HepG2 (cell line): ENCODE measurements at regions not wholly inside any gene's neighbourhood (a gene's known extent, or its start where the extent isn't known, plus 50 kb on each side); places are given as distances from the start of the nearest gene placed in this dataset.
A peak's percentile ranks its signal among the peaks of the same experiment; 100 is the strongest.

ENCODE experiments used
- ATRX ChIP-seq: sonication (generic); formaldehyde crosslinking; IDR thresholded peaks from 2 replicates; pipeline ENCODE4 v1.4.0; 2020; ENCODE audit warnings: missing genetic modification reagents, borderline replicate concordance
- HDAC6 ChIP-seq: fragments of 200-600 bp; sonication (generic); IDR thresholded peaks from 2 replicates; pipeline ENCODE4 v1.7.0; 2017; ENCODE audit warnings: mild to moderate bottlenecking, antibody characterized with exemption, low read length, low read depth
- IRF2 ChIP-seq: IDR thresholded peaks from 2 replicates; pipeline ENCODE4 v1.6.1; 2018; ENCODE audit warnings: missing genetic modification reagents, missing compliant biosample characterization
- SRSF4 ChIP-seq: fragments of 200-400 bp; formaldehyde crosslinking; IDR thresholded peaks from one replicate; pipeline ENCODE4 v1.6.1; 2018; ENCODE audit warnings: mild to moderate bottlenecking, low read depth, low read length, moderate library complexity; ENCODE audit not compliant: poor library complexity, severe bottlenecking
- TCF12 ChIP-seq, 2 experiments: fragments of 450-650 bp in 1 of 2; sonication (generic) in 1 of 2; formaldehyde crosslinking in 1 of 2; IDR thresholded peaks; 2 replicates each; pipeline versions ENCODE4 v1.6.1 to v1.8.0; 2017 to 2022; ENCODE audit warnings: antibody characterized with exemption in 1 of 2, mild to moderate bottlenecking in 1 of 2, missing genetic modification reagents in 1 of 2, moderate library complexity in 1 of 2
- TGIF2 ChIP-seq: IDR thresholded peaks from 2 replicates; pipeline ENCODE4 v1.6.1; 2016; ENCODE audit warnings: control low read depth, missing compliant biosample characterization
- WIZ ChIP-seq: sonication (generic); formaldehyde crosslinking; IDR thresholded peaks from 2 replicates; pipeline ENCODE4 v1.5.1; 2020; ENCODE audit warnings: mild to moderate bottlenecking, missing genetic modification reagents
- XBP1 ChIP-seq: sonication (generic); formaldehyde crosslinking; IDR thresholded peaks from 2 replicates; pipeline ENCODE4 v1.5.0; 2020; ENCODE audit warnings: missing genetic modification reagents
- YEATS4 ChIP-seq: sonication (generic); formaldehyde crosslinking; IDR thresholded peaks from 2 replicates; pipeline ENCODE4 v1.4.0; 2020; ENCODE audit warnings: missing genetic modification reagents, borderline replicate concordance
- ZFP82 ChIP-seq: sonication (generic); formaldehyde crosslinking; IDR thresholded peaks from 2 replicates; pipeline ENCODE4 v1.5.1; 2020; ENCODE audit warnings: mild to moderate bottlenecking, missing genetic modification reagents, borderline replicate concordance
- ZNF160 ChIP-seq: sonication (generic); formaldehyde crosslinking; IDR thresholded peaks from 2 replicates; pipeline ENCODE4 v1.8.0; 2022; ENCODE audit warnings: mild to moderate bottlenecking, inconsistent platforms, missing genetic modification reagents
- ZNF230 ChIP-seq: sonication (generic); formaldehyde crosslinking; IDR thresholded peaks from 2 replicates; pipeline ENCODE4 v1.4.0; 2020; ENCODE audit warnings: mild to moderate bottlenecking, missing genetic modification reagents
- ZNF496 ChIP-seq: sonication (generic); formaldehyde crosslinking; IDR thresholded peaks from 2 replicates; pipeline ENCODE4 v1.8.1; 2023; ENCODE audit warnings: mild to moderate bottlenecking, moderate library complexity, missing genetic modification reagents; ENCODE audit not compliant: insufficient replicate concordance
- ZNF687 ChIP-seq: sonication (generic); formaldehyde crosslinking; IDR thresholded peaks from 2 replicates; pipeline ENCODE4 v1.5.1; 2020; ENCODE audit warnings: mild to moderate bottlenecking, missing genetic modification reagents, moderate library complexity
- ZNF777 ChIP-seq: sonication (generic); formaldehyde crosslinking; IDR thresholded peaks from 2 replicates; pipeline ENCODE4 v1.4.0; 2020; ENCODE audit warnings: missing genetic modification reagents
- ZNF839 ChIP-seq: sonication (generic); formaldehyde crosslinking; IDR thresholded peaks from 2 replicates; pipeline ENCODE4 v1.4.0; 2020; ENCODE audit warnings: missing genetic modification reagents, mild to moderate bottlenecking, borderline replicate concordance
- TF ChIP-seq, protein P1 (sequence below): sonication (generic); IDR thresholded peaks from 2 replicates; pipeline ENCODE4 v1.6.1; 2016; ENCODE audit warnings: low read depth, borderline replicate concordance
- TF ChIP-seq, protein P2 (sequence below): sonication (generic); formaldehyde crosslinking; IDR thresholded peaks from 2 replicates; pipeline ENCODE4 v1.8.0; 2022; ENCODE audit warnings: mild to moderate bottlenecking, missing genetic modification reagents; ENCODE audit not compliant: insufficient replicate concordance
- TF ChIP-seq, protein P3 (sequence below): sonication (generic); formaldehyde crosslinking; IDR thresholded peaks from 2 replicates; pipeline ENCODE4 v1.8.0; 2022; ENCODE audit warnings: mild to moderate bottlenecking, missing genetic modification reagents
- TF ChIP-seq, protein P4 (sequence below): sonication (generic); formaldehyde crosslinking; IDR thresholded peaks from 2 replicates; pipeline ENCODE4 v1.5.0; 2020; ENCODE audit warnings: missing genetic modification reagents

- TF ChIP-seq XBP1 (no peak), TGIF2 (no peak), ZNF839 (CRISPR knock-in tag) (no peak), ZNF687 (CRISPR knock-in tag) (peak; percentile 51), YEATS4 (CRISPR knock-in tag) (0 out of 2 replicates have a peak, but pooled peaks have one; percentile 19), SRSF4 (no peak), ZFP82 (CRISPR knock-in tag) (no peak), WIZ (CRISPR knock-in tag) (no peak), ATRX (CRISPR knock-in tag) (no peak), HDAC6 (no peak), ZNF496 (CRISPR knock-in tag) (no peak), ZNF777 (CRISPR knock-in tag) (peak; percentile 18), IRF2 (no peak), ZNF230 (CRISPR knock-in tag) (no peak), TCF12 (IDR thresholded peaks at IDR 0.05) (no peak), TCF12 (CRISPR knock-in tag; IDR thresholded peaks at IDR 0.05) (no peak), ZNF160 (no peak)
- TF ChIP-seq, protein P1, sequence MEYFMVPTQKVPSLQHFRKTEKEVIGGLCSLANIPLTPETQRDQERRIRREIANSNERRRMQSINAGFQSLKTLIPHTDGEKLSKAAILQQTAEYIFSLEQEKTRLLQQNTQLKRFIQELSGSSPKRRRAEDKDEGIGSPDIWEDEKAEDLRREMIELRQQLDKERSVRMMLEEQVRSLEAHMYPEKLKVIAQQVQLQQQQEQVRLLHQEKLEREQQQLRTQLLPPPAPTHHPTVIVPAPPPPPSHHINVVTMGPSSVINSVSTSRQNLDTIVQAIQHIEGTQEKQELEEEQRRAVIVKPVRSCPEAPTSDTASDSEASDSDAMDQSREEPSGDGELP: peak; percentile 42; the same call in 1 of the 2 replicates
- TF ChIP-seq, protein P2, sequence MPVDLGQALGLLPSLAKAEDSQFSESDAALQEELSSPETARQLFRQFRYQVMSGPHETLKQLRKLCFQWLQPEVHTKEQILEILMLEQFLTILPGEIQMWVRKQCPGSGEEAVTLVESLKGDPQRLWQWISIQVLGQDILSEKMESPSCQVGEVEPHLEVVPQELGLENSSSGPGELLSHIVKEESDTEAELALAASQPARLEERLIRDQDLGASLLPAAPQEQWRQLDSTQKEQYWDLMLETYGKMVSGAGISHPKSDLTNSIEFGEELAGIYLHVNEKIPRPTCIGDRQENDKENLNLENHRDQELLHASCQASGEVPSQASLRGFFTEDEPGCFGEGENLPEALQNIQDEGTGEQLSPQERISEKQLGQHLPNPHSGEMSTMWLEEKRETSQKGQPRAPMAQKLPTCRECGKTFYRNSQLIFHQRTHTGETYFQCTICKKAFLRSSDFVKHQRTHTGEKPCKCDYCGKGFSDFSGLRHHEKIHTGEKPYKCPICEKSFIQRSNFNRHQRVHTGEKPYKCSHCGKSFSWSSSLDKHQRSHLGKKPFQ (CRISPR knock-in tag): no peak
- TF ChIP-seq, protein P3, sequence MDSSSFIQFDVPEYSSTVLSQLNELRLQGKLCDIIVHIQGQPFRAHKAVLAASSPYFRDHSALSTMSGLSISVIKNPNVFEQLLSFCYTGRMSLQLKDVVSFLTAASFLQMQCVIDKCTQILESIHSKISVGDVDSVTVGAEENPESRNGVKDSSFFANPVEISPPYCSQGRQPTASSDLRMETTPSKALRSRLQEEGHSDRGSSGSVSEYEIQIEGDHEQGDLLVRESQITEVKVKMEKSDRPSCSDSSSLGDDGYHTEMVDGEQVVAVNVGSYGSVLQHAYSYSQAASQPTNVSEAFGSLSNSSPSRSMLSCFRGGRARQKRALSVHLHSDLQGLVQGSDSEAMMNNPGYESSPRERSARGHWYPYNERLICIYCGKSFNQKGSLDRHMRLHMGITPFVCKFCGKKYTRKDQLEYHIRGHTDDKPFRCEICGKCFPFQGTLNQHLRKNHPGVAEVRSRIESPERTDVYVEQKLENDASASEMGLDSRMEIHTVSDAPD (CRISPR knock-in tag): no peak
- TF ChIP-seq, protein P4, sequence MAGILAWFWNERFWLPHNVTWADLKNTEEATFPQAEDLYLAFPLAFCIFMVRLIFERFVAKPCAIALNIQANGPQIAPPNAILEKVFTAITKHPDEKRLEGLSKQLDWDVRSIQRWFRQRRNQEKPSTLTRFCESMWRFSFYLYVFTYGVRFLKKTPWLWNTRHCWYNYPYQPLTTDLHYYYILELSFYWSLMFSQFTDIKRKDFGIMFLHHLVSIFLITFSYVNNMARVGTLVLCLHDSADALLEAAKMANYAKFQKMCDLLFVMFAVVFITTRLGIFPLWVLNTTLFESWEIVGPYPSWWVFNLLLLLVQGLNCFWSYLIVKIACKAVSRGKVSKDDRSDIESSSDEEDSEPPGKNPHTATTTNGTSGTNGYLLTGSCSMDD: no peak
Measured at GRCh38 chr9:88076286-88077070, 61.8 kb downstream of the SPATA31C2 start (continued).
